Endodermal cell (in vitro differentiated cells): ENCODE measurements at regions not wholly inside any gene's neighbourhood (a gene's known extent, or its start where the extent isn't known, plus 50 kb on each side); places are given as distances from the start of the nearest gene placed in this dataset.

Source experiments
- DNase-seq: peaks from one replicate; pipeline ENCODE4 v3.0.0-alpha.2; 2017
- H3K27ac ChIP-seq: 2 replicates; pipeline ENCODE4 v1.5.1; 2013; ENCODE audit warnings: mild to moderate bottlenecking, low read depth, low read length, moderate library complexity
- H3K27me3 ChIP-seq: 2 replicates; pipeline ENCODE4 v1.6.1; 2013; ENCODE audit warnings: mild to moderate bottlenecking, low read length, moderate library complexity; ENCODE audit not compliant: insufficient read depth, control insufficient read depth, poor library complexity, severe bottlenecking
- H3K36me3 ChIP-seq: 2 replicates; pipeline ENCODE4 v1.7.0; 2013; ENCODE audit warnings: mild to moderate bottlenecking, low read length, moderate library complexity; ENCODE audit not compliant: control insufficient read depth, insufficient read depth
- H3K4me1 ChIP-seq: one replicate; pipeline ENCODE4 v1.7.0; 2013; ENCODE audit warnings: low read length; ENCODE audit not compliant: control insufficient read depth, insufficient read depth
- H3K4me3 ChIP-seq: 2 replicates; pipeline ENCODE4 v1.5.1; 2013; ENCODE audit warnings: mild to moderate bottlenecking, low read length, moderate library complexity
- H3K9ac ChIP-seq: 2 replicates; pipeline ENCODE4 v1.6.1; 2013; ENCODE audit warnings: mild to moderate bottlenecking, low read length, moderate library complexity; ENCODE audit not compliant: poor library complexity, severe bottlenecking; ENCODE audit errors: extremely low read depth
- H3K9me3 ChIP-seq: 2 replicates; pipeline ENCODE4 v1.6.1; 2013; ENCODE audit warnings: mild to moderate bottlenecking, low read length, moderate library complexity; ENCODE audit not compliant: control insufficient read depth
- H3K27ac Mint-ChIP-seq: 2 replicates; pipeline ENCODE4 v1.8.0; 2020; ENCODE audit warnings: mixed read lengths
- H3K27me3 Mint-ChIP-seq: 2 replicates; pipeline ENCODE4 v1.8.0; 2021; ENCODE audit warnings: mild to moderate bottlenecking, mixed read lengths; ENCODE audit not compliant: insufficient read depth
- H3K36me3 Mint-ChIP-seq: 2 replicates; pipeline ENCODE4 v1.8.0; 2020; ENCODE audit warnings: low read depth, mixed read lengths
- H3K4me1 Mint-ChIP-seq: 2 replicates; pipeline ENCODE4 v1.8.0; 2020; ENCODE audit warnings: mixed read lengths
- H3K4me3 Mint-ChIP-seq: 2 replicates; pipeline ENCODE4 v1.8.0; 2020; ENCODE audit warnings: mild to moderate bottlenecking, moderate library complexity, mixed read lengths
- H3K9me3 Mint-ChIP-seq: 2 replicates; pipeline ENCODE4 v1.8.0; 2020; ENCODE audit warnings: mild to moderate bottlenecking, mixed read lengths
- CTCF ChIP-seq: fragments of 200-600 bp; sonication (generic); conservative IDR thresholded peaks from 2 replicates; pipeline ENCODE4 v1.5.0; 2021; ENCODE audit warnings: antibody characterized with exemption, mild to moderate bottlenecking
- WGBS, 2 experiments: methylation state at CpG; one replicate each; pipeline versions ENCODE4 v1.1.5 to v1.1.7; 2013; ENCODE audit warnings: missing lambda C conversion rate in 2 of 2, mixed read lengths in 1 of 2; ENCODE audit not compliant: insufficient coverage in 1 of 2, insufficient read length in 1 of 2; 5-methylcytosine and 5-hydroxymethylcytosine counted together

- Histone ChIP-seq H3K4me1 (peaks cover 6% of the 10 kb centered on the region), H3K9me3 (no peaks in the 10 kb centered on the region), H3K27me3 (peaks cover 3% of the 10 kb centered on the region), H3K36me3 (no peaks in the 10 kb centered on the region), H3K27ac (no peak overlapping the region), H3K4me3 (no peak overlapping the region), H3K9ac (no peak overlapping the region)
- TF ChIP-seq CTCF: no peak
- peaks cover 67% of the 10 kb centered on the region for H3K27me3 Mint-ChIP-seq
- no peaks in the 10 kb centered on the region for H3K36me3 Mint-ChIP-seq
- no peak overlapping the region for H3K4me3 Mint-ChIP-seq
- WGBS, 2 experiments: 87 to 92% methylated on average over 12 to 13 of the region's 13 CpGs
- DNase-seq: no peak
- no peak overlapping the region for H3K27ac Mint-ChIP-seq
- H3K4me1 Mint-ChIP-seq: peaks cover 28% of the 10 kb centered on the region
- no peaks in the 10 kb centered on the region for H3K9me3 Mint-ChIP-seq
Measured at GRCh38 chr17:73829676-73830280, 185.5 kb upstream of the SDK2 start.

- Histone ChIP-seq H3K9me3 (no peaks in the 10 kb centered on the region), H3K9ac (no peak overlapping the region), H3K36me3 (no peaks in the 10 kb centered on the region), H3K27me3 (peaks cover 3% of the 10 kb centered on the region), H3K27ac (no peak overlapping the region), H3K4me1 (peaks cover 6% of the 10 kb centered on the region), H3K4me3 (no peak overlapping the region)
- no peak overlapping the region for H3K27ac Mint-ChIP-seq
- DNase-seq: no peak
- peaks cover 57% of the 10 kb centered on the region for H3K27me3 Mint-ChIP-seq
- no peaks in the 10 kb centered on the region for H3K36me3 Mint-ChIP-seq
- TF ChIP-seq CTCF: no peak
- no peak overlapping the region for H3K4me3 Mint-ChIP-seq
- peaks cover 30% of the 10 kb centered on the region for H3K4me1 Mint-ChIP-seq
- peaks cover 4% of the 10 kb centered on the region for H3K9me3 Mint-ChIP-seq
- whole genome bisulfite sequencing, 2 experiments: 95 to 96% methylated on average over 5 to 6 of the region's 6 CpGs
Measured at GRCh38 chr17:73831699-73832098, 187.5 kb upstream of the SDK2 start.

- no peak overlapping the region for H3K4me3 Mint-ChIP-seq
- H3K4me1 Mint-ChIP-seq: peaks cover 12% of the 10 kb centered on the region
- H3K27me3 ChIP-seq: no peaks in the 10 kb centered on the region
- no peaks in the 10 kb centered on the region for H3K36me3 ChIP-seq
- no peaks in the 10 kb centered on the region for H3K4me1 ChIP-seq
- peak; percentile 76 for DNase-seq
- no peaks in the 10 kb centered on the region for H3K9me3 ChIP-seq
- H3K9ac ChIP-seq: no peak overlapping the region
- no peak for TF ChIP-seq CTCF
- no peaks in the 10 kb centered on the region for H3K36me3 Mint-ChIP-seq
- H3K27ac ChIP-seq: no peak overlapping the region
- peaks cover 9% of the 10 kb centered on the region for H3K9me3 Mint-ChIP-seq
- H3K4me3 ChIP-seq: no peak overlapping the region
- WGBS, 2 experiments: 79 to 83% methylated on average over 16 to 17 of the region's 17 CpGs
- H3K27ac Mint-ChIP-seq: no peak overlapping the region
- peaks cover 39% of the 10 kb centered on the region for H3K27me3 Mint-ChIP-seq
Measured at GRCh38 chr17:73833775-73834488, 189.7 kb upstream of the SDK2 start.
